Colon (tissue), 2 donors: ENCODE measurements at regions not wholly inside any gene's neighbourhood (a gene's known extent, or its start where the extent isn't known, plus 50 kb on each side); places are given as distances from the start of the nearest gene placed in this dataset.

Experiments
- FAIRE-seq: peaks from 2 replicates; lab custom pipeline; 2012; peaks lifted over from hg19 to GRCh38; lab: Jason Lieb, UNC
- donor health status: control.
- donor health status: control.

- no peak for FAIRE-seq
Observed at GRCh38 chr15:47582233-47582632, 135.1 kb upstream of the SEMA6D start.

DNA sequence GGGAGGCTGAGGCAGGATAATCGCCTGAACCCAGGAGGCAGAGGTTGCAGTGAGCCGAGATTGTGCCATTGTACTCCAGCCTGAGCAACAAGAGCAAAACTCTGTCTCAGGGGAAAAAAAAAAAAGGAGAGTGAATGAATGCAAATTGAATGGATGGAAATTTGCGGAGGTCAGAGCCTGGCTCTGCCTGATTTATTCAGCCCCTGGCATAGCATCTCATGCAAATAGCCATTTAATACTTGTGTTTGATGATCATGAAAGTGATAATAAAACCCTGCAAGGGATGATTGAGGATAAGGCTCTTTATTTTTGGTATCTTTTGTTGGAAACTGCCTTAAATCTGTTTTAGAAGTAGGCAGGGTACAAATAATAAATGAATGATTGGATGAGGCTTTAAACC lies 133.0 kb upstream of the SEMA6D start:
- no peak for FAIRE-seq

- no peak for FAIRE-seq
Observed at GRCh38 chr15:47586653-47587224, 130.6 kb upstream of the SEMA6D start.

DNA sequence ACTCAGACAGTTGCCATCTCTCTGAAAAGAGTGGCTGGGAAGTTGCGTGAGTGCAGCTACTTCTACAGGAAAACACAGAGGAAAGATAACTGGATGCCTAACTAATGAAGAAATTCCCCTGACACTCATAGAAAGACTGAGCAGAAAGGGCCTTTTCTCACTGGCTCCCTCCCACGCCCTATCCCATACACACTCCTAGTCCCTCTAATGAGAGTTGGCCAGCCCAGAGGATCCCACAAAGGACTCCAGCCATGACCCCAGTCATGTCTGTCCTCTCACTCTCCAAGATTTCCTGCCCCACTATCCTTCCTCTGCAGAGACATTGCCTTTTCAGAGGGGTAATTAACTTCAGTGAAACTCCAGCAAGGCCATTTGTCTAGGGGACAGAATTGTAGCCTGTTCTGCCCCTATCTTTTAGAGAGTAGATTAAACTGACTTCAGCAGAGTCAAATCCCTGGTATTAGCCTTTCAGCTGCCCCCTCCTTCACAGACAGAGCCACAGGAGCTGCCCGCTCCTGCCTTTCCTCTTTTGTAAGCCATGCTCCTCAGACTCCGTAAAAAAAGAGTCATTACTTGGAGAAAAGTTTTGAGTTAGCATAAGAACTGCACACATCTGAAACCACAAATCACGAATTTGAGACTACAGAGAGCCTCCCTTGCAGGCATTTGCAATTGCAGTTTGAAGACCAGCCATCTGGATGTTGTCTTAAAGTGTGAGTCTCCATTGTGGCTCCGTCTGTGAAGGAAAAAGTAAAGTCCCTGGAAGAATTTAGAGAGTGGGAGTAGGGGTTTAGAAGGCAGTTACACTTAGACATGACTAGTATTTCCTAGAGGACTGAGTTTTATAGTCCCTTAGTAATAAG lies 129.1 kb upstream of the SEMA6D start:
- no peak for FAIRE-seq

DNA sequence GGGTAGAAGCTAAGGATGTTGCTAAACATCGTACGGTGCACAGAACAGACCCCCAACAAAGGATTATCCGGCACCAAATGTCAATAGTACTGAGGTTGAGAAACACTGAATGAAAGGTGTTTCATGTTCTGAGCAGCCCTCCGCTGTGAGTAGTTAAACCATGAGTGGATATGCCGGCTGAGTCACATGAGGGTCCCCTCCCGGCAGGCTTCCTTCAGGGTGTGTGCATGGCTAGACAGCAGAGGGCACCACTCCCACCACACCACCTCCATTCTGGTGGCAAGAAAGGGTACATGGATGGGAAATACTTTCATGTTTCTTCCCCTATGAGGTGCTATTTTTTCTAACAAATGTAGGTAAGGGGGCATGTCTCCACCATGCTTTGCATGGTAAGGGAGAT lies 128.3 kb upstream of the SEMA6D start:
- no peak for FAIRE-seq

DNA sequence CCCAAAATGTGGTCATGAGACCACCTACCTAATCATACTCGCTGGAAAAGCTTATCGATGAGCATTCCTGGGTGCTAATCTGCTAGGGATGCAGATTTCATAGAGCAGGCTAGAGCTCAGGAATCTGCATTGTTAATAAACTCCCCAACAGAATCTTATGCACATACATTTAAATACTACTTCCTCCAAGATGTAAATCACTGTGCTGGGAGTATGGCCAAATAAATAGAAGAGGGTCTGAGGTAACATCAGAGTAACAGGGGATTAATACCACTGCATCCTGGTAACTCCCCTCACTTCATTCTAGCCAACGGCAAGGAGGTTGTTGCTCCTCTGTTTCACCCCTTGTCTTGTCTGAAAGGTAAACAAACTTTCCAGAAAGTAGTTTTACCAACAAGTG lies 118.3 kb upstream of the SEMA6D start:
- no peak for FAIRE-seq

- no peak for FAIRE-seq
Observed at GRCh38 chr15:47599806-47600205, 117.5 kb upstream of the SEMA6D start.

GRCh38 chr15:47602121-47602520 lies 115.2 kb upstream of the SEMA6D start:
- no peak for FAIRE-seq

GRCh38 chr15:47603026-47603425 lies 114.3 kb upstream of the SEMA6D start:
- FAIRE-seq = no peak

GRCh38 chr15:47607695-47608094 lies 109.6 kb upstream of the SEMA6D start:
- FAIRE-seq = no peak

GRCh38 chr15:47609693-47610092 lies 107.6 kb upstream of the SEMA6D start:
- no peak for FAIRE-seq

- FAIRE-seq = no peak
Observed at GRCh38 chr15:47610736-47611135, 106.6 kb upstream of the SEMA6D start.

DNA sequence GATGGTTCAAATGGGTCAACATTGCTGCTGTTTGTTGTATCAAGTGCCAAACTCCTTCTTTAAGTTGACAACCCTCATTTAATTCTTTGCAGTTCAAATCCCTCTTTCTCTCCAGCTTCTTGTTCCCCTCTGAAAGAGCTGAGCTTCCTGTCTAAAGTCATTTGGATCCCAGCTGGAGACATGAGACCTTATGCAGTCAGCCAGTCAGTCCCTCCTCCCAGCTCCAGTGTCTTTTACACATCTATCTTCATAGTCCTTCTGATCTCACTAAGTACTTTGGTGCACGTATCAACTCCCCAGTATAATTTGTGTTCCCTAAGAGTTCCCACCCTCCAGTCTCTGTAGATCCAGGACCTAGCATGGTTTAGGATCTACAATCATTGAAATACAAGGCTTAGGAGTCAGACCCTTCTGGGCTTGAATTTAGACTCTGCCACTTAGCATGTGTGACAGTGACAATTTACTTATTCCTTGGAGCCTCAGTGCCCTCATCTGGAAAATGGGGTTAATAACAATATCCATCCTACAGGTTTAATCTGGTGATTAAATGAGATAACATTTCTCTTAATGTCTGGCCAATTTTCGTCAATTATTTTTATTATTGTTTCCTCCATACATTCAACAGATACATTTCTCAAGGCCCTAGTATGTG lies 102.8 kb upstream of the SEMA6D start:
- FAIRE-seq = no peak

DNA sequence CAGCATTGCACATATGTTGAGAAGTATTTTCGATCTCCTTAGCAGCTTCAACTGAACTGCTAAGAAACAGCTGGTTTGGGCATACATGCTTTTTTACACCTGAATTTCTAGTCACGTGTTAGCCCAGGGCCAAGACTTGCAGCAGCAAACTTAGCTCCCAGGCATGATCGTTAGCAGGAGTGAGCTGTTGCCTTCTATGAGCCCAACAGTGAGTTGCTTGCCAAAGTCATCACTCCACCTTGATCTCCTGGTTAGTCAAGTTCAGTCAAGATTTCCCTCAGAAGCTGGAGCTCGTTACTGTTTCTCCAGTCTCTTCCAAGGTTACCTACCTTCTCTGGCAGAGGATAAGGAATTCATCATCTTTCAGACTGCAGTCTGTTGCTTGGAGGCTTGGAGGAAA lies 100.4 kb upstream of the SEMA6D start:
- no peak for FAIRE-seq

DNA sequence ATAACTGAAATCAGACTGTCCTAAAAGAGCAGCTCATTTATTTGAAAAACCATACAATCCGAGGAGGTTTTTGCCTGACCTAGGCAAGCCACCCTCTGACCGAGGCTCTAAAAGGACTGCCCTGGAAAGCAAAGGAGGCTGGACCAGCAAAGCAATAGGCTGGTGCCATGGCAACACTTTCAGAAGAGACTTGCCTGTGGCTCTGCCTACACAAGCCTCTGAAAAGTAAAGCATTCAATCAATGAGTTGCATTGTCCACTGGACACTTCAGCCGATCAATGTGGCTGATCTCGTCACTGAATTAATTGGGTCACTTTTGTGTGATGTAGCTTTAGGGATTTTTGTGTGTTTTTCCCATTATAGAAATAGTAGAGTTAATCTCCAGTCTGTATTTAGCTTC lies 99.1 kb upstream of the SEMA6D start:
- FAIRE-seq = no peak

GRCh38 chr15:47620960-47621681 lies 96.2 kb upstream of the SEMA6D start:
- no peak for FAIRE-seq

- no peak for FAIRE-seq
Observed at GRCh38 chr15:47622055-47622454, 95.2 kb upstream of the SEMA6D start.

- FAIRE-seq = no peak
Observed at GRCh38 chr15:47624503-47624902, 92.8 kb upstream of the SEMA6D start.

GRCh38 chr15:47639042-47639441 lies 78.3 kb upstream of the SEMA6D start:
- no peak for FAIRE-seq

DNA sequence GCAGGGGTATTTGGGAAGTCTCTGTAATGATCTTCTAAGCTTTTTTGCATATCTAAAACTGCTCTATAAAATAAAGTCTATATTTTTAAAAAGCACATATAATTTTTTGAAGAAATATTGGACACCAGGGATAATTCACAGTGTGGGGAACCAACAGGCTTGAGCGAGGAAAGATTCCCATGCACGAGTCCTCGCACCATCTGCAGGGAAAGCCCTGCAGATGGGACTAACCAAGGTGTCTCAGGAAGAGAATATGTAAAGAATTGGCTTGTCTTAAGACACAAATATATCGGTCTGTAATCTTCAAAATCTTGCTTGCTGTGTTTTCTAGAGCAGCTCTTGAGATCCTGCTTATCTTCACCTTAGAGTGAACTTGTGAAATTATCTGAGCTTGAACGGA lies 77.2 kb upstream of the SEMA6D start:
- FAIRE-seq = no peak

DNA sequence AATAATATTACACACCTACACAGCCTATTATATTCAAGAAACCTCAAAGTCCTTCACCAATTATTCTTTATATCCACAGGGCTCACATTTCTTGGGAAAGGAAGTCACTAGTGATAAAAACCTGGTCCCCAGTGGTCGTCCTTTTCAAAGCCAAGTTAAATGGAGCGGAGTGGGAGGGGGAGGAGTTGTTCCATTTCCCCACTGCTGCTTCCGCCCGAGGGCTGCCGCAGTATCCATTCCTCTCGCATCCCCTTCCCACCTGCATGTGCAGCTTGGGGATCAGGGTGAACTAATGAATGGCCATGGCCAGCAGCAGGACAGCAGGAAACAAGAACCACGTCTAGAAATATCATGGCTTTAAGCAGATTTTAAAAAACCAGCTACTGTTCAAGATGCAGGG lies 76.4 kb upstream of the SEMA6D start:
- FAIRE-seq = no peak

DNA sequence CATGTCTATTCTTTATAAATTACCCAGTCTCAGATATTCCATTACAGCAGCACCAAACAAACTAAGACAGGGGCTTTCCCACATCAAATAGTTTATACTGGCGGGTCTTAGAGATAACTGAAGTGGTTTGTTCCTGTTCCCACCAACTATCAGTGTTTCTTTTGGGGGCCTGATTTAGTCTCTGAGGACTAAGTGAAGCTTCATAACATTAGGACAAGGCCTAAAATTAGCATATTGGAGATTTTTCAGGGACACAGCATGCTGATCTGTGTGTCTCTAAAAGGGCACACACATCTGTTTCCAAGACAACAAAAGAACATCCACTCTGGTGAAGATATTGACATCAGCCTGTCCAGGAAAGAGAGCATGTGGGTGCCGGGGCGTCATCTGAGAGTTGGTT lies 72.6 kb upstream of the SEMA6D start:
- FAIRE-seq = no peak

- no peak for FAIRE-seq
Observed at GRCh38 chr15:47650564-47650963, 66.7 kb upstream of the SEMA6D start.
